CD4-positive, alpha-beta T cell (primary cell): ENCODE measurements at regions not wholly inside any gene's neighbourhood (a gene's known extent, or its start where the extent isn't known, plus 50 kb on each side); places are given as distances from the start of the nearest gene placed in this dataset.

ENCODE experiments used
- ATAC-seq: fragments of 200-7000 bp; cut with Tn5 transposase; one replicate; pipeline ENCODE4 v1.10.0; 2022; ENCODE audit warnings: mild to moderate bottlenecking; ENCODE audit not compliant: poor library complexity
- CTCF ChIA-PET: fragments of 350-600 bp; sonication (Branson Sonifier 250); formaldehyde crosslinking; loops from one replicate; lab custom pipeline; 2021; ENCODE audit warnings: antibody characterized with exemption, inconsistent platforms; lab: Charles Lee
- POLR2A ChIA-PET: fragments of 350-600 bp; sonication (Branson Sonifier 250); formaldehyde crosslinking; loops from one replicate; lab custom pipeline; 2021; ENCODE audit warnings: antibody characterized with exemption, inconsistent platforms; lab: Charles Lee
- DNase-seq, 14 experiments: peaks; one replicate each; pipeline ENCODE4 v3.0.0-alpha.2; 2013 to 2020; ENCODE audit warnings: mixed read lengths in 2 of 14
- H3K27ac ChIP-seq, 2 donors: one replicate each; pipeline versions ENCODE4 v1.5.1 to v1.7.0; 2013; ENCODE audit warnings: low read length in 2 of 2, low read depth in 1 of 2, mild to moderate bottlenecking in 1 of 2
- H3K27me3 ChIP-seq, 2 experiments: 1 replicate in 1 of 2; 2 replicates in 1 of 2; pipeline versions ENCODE4 v1.6.1 to v1.7.0; 2013; ENCODE audit warnings: low read length in 2 of 2, control low read depth in 1 of 2, mild to moderate bottlenecking in 1 of 2, moderate library complexity in 1 of 2; ENCODE audit not compliant: insufficient read depth in 2 of 2, control insufficient read depth in 1 of 2
- H3K36me3 ChIP-seq: one replicate; pipeline ENCODE4 v1.6.1; 2013; ENCODE audit warnings: low read length, control low read depth; ENCODE audit not compliant: insufficient read depth
- H3K4me1 ChIP-seq: one replicate; pipeline ENCODE4 v1.6.1; 2013; ENCODE audit warnings: low read length, control low read depth; ENCODE audit not compliant: insufficient read depth
- H3K4me3 ChIP-seq: one replicate; pipeline ENCODE4 v1.5.1; 2013; ENCODE audit warnings: mild to moderate bottlenecking, low read length, moderate library complexity
- H3K9me3 ChIP-seq, 2 experiments: 1 replicate in 1 of 2; 2 replicates in 1 of 2; pipeline versions ENCODE4 v1.6.1 to v1.7.0; 2013; ENCODE audit warnings: low read length in 2 of 2, mild to moderate bottlenecking in 2 of 2, control low read depth in 1 of 2, moderate library complexity in 1 of 2; ENCODE audit not compliant: control insufficient read depth in 1 of 2, insufficient read depth in 1 of 2
- H3K27ac Mint-ChIP-seq: one replicate; pipeline ENCODE4 v1.8.0; 2020; ENCODE audit warnings: mixed read lengths
- H3K27me3 Mint-ChIP-seq: one replicate; pipeline ENCODE4 v1.8.0; 2021; ENCODE audit warnings: mixed read lengths
- H3K36me3 Mint-ChIP-seq: one replicate; pipeline ENCODE4 v1.8.0; 2021; ENCODE audit warnings: low read depth, mixed read lengths
- H3K4me1 Mint-ChIP-seq: one replicate; pipeline ENCODE4 v1.8.0; 2021; ENCODE audit warnings: low read depth, mixed read lengths
- H3K4me3 Mint-ChIP-seq: one replicate; pipeline ENCODE4 v1.8.0; 2020; ENCODE audit warnings: mild to moderate bottlenecking, mixed read lengths
- H3K9me3 Mint-ChIP-seq: one replicate; pipeline ENCODE4 v1.8.0; 2020; ENCODE audit warnings: mixed read lengths
- intact Hi-C, 2 experiments: fragments of 100-400 bp; cut with DNase I in 1 of 2; cut with micrococcal nuclease in 1 of 2; formaldehyde crosslinking; loops; one replicate each; pipeline versions ENCODE4 v1.15.1 to v1.9.0; 2023 to 2025; cut with DNase I, micrococcal nuclease
- TF ChIP-seq, protein P1 (sequence below): fragments of 200-600 bp; IDR thresholded peaks from one replicate; pipeline ENCODE4 v1.8.0; 2022; ENCODE audit warnings: antibody characterized with exemption, mild to moderate bottlenecking

- CTCF ChIA-PET = interaction anchor here (1.3 to 1.5 kb wide), 3 partner anchors 31 to 79 kb away, joined by 4 to 5 read pairs (median 4); no protein-coding TSS in a partner anchor
- H3K9me3 ChIP-seq = no peaks in the 10 kb centered on the region
- H3K27ac Mint-ChIP-seq = no peak overlapping the region
- H3K36me3 ChIP-seq = peaks cover 3% of the 10 kb centered on the region
- no peak for ATAC-seq
- peaks cover 22% of the 10 kb centered on the region for H3K4me1 Mint-ChIP-seq
- no peak overlapping the region for H3K4me3 ChIP-seq
- no peaks in the 10 kb centered on the region for H3K27me3 Mint-ChIP-seq
- peaks cover 5% of the 10 kb centered on the region for H3K4me1 ChIP-seq
- TF ChIP-seq, protein P1, sequence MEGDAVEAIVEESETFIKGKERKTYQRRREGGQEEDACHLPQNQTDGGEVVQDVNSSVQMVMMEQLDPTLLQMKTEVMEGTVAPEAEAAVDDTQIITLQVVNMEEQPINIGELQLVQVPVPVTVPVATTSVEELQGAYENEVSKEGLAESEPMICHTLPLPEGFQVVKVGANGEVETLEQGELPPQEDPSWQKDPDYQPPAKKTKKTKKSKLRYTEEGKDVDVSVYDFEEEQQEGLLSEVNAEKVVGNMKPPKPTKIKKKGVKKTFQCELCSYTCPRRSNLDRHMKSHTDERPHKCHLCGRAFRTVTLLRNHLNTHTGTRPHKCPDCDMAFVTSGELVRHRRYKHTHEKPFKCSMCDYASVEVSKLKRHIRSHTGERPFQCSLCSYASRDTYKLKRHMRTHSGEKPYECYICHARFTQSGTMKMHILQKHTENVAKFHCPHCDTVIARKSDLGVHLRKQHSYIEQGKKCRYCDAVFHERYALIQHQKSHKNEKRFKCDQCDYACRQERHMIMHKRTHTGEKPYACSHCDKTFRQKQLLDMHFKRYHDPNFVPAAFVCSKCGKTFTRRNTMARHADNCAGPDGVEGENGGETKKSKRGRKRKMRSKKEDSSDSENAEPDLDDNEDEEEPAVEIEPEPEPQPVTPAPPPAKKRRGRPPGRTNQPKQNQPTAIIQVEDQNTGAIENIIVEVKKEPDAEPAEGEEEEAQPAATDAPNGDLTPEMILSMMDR = no peak
- DNase-seq = no peak
- no peak overlapping the region for H3K4me3 Mint-ChIP-seq
- no peaks in the 10 kb centered on the region for H3K36me3 Mint-ChIP-seq
- no peaks in the 10 kb centered on the region for H3K9me3 Mint-ChIP-seq
- H3K27ac ChIP-seq = no peak overlapping the region
- intact Hi-C loops = no loop called here
- no peaks in the 10 kb centered on the region for H3K27me3 ChIP-seq
- POLR2A ChIA-PET = no interaction called here
These were observed 59.1 kb upstream of the WIPF1 start for GRCh38 chr2:174656676-174657176.

GRCh38 chr2:174656035-174656434 is 58.4 kb upstream of the WIPF1 start:
- TF ChIP-seq, protein P1 = no peak
- ChIA-PET CTCF (interaction anchor here (1.3 to 1.5 kb wide), 2 partner anchors 31 to 53 kb away, joined by 4 read pairs; no protein-coding TSS in a partner anchor), POLR2A (no interaction called here)
- Mint-ChIP-seq H3K27me3 (no peaks in the 10 kb centered on the region), H3K27ac (no peak overlapping the region), H3K36me3 (no peaks in the 10 kb centered on the region), H3K4me3 (no peak overlapping the region), H3K9me3 (no peaks in the 10 kb centered on the region), H3K4me1 (peaks cover 22% of the 10 kb centered on the region)
- H3K4me1 ChIP-seq = peaks cover 5% of the 10 kb centered on the region
- no peak for DNase-seq
- no peak for ATAC-seq
- intact Hi-C loops = no loop called here
- no peaks in the 10 kb centered on the region for H3K36me3 ChIP-seq
- H3K4me3 ChIP-seq = no peak overlapping the region
- no peaks in the 10 kb centered on the region for H3K9me3 ChIP-seq
- H3K27ac ChIP-seq = no peak overlapping the region
- no peaks in the 10 kb centered on the region for H3K27me3 ChIP-seq

- no peak overlapping the region for H3K27ac ChIP-seq
- peaks cover 8% of the 10 kb centered on the region for H3K36me3 Mint-ChIP-seq
- CTCF ChIA-PET = interaction anchor here (0.6 kb wide), 1 partner anchor 12 kb away, joined by 3 read pairs; no protein-coding TSS in a partner anchor
- ATAC-seq = no peak
- H3K27ac Mint-ChIP-seq = no peak overlapping the region
- no peak overlapping the region for H3K4me3 ChIP-seq
- H3K27me3 Mint-ChIP-seq = no peaks in the 10 kb centered on the region
- no peaks in the 10 kb centered on the region for H3K9me3 ChIP-seq
- POLR2A ChIA-PET = no interaction called here
- intact Hi-C loops = no loop called here
- H3K36me3 ChIP-seq = no peaks in the 10 kb centered on the region
- TF ChIP-seq, protein P1 = no peak
- DNase-seq = no peak
- no peak overlapping the region for H3K4me3 Mint-ChIP-seq
- peaks cover 16% of the 10 kb centered on the region for H3K4me1 Mint-ChIP-seq
- peaks cover 2% of the 10 kb centered on the region for H3K9me3 Mint-ChIP-seq
- peaks cover 5% of the 10 kb centered on the region for H3K4me1 ChIP-seq
- no peaks in the 10 kb centered on the region for H3K27me3 ChIP-seq
These were observed 56.9 kb upstream of the WIPF1 start for GRCh38 chr2:174654419-174654941.
